Gastroesophageal sphincter (tissue), 4 donors: ENCODE measurements at regions not wholly inside any gene's neighbourhood (a gene's known extent, or its start where the extent isn't known, plus 50 kb on each side); places are given as distances from the start of the nearest gene placed in this dataset.

ENCODE experiments used
- ATAC-seq: fragments of 150-250 bp; one replicate; pipeline ENCODE4 v1.9.1; 2016; ENCODE audit warnings: mild to moderate bottlenecking, moderate library complexity
- H3K27ac ChIP-seq, 4 donors: fragments of 200-600 bp; sonication (generic) in 3 of 4; 1 replicate in 3 of 4; 2 replicates in 1 of 4; pipeline ENCODE4 v1.5.1; 2016 to 2019
- H3K27me3 ChIP-seq: fragments of 200-600 bp; sonication (generic); one replicate; pipeline ENCODE4 v1.5.1; 2019
- H3K36me3 ChIP-seq, 2 donors: fragments of 200-600 bp; sonication (generic); one replicate each; pipeline ENCODE4 v1.5.1; 2019; ENCODE audit warnings: control low read depth in 1 of 2
- H3K4me1 ChIP-seq, 3 donors: fragments of 200-600 bp; sonication (generic); 1 replicate in 2 of 3; 2 replicates in 1 of 3; pipeline ENCODE4 v1.5.1; 2016 to 2019; ENCODE audit warnings: control low read depth in 2 of 3
- H3K4me3 ChIP-seq, 2 donors: fragments of 200-600 bp; sonication (generic); one replicate each; pipeline ENCODE4 v1.5.1; 2019; ENCODE audit warnings: mild to moderate bottlenecking in 1 of 2, moderate library complexity in 1 of 2
- H3K9me3 ChIP-seq, 3 donors: fragments of 200-600 bp; sonication (generic); one replicate each; pipeline ENCODE4 v1.5.1; 2017 to 2019; ENCODE audit warnings: control low read depth in 2 of 3
- CTCF ChIP-seq, 4 experiments: fragments of 200-600 bp in 2 of 4; fragments of 450-650 bp in 2 of 4; sonication (generic) in 1 of 4; IDR thresholded peaks; one replicate each; pipeline ENCODE4 v1.5.1; 2017 to 2019; ENCODE audit warnings: antibody characterized with exemption in 4 of 4, mild to moderate bottlenecking in 2 of 4, moderate library complexity in 2 of 4
- EP300 ChIP-seq: sonication (generic); formaldehyde crosslinking; IDR thresholded peaks from one replicate; pipeline ENCODE4 v1.6.1; 2017; ENCODE audit warnings: antibody characterized with exemption, mild to moderate bottlenecking
- POLR2A ChIP-seq, 2 donors: fragments of 450-650 bp; IDR thresholded peaks; one replicate each; pipeline ENCODE4 v1.6.1; 2017; ENCODE audit warnings: antibody characterized with exemption in 2 of 2, mild to moderate bottlenecking in 2 of 2, moderate library complexity in 1 of 2
- POLR2AphosphoS5 ChIP-seq: sonication (generic); formaldehyde crosslinking; IDR thresholded peaks from one replicate; pipeline ENCODE4 v1.6.1; 2017; ENCODE audit warnings: antibody characterized with exemption
- WGBS, 2 donors: methylation state at CpG; one replicate each; pipeline ENCODE4 v1.1.5; 2018; ENCODE audit warnings: low coverage in 1 of 2; 5-methylcytosine and 5-hydroxymethylcytosine counted together

GRCh38 chr15:94602754-94603470, 371.6 kb downstream of the MCTP2 start:
- Histone ChIP-seq H3K36me3 (no peaks in the 10 kb centered on the region), H3K4me1 (peaks cover 0 to 6% (median 0%) of the 10 kb centered on the region in 3 donors), H3K27me3 (no peaks in the 10 kb centered on the region), H3K4me3 (no peak overlapping the region), H3K27ac (no peak overlapping the region), H3K9me3 (no peaks in the 10 kb centered on the region)
- no peak for TF ChIP-seq POLR2AphosphoS5
- no peak for TF ChIP-seq CTCF (IDR thresholded peaks at IDR 0.05)
- no peak for TF ChIP-seq EP300
- no peak for TF ChIP-seq POLR2A (IDR thresholded peaks at IDR 0.05)
- ATAC-seq = no peak
- WGBS, 2 donors = 64 to 74% methylated on average over 8 of the region's 8 CpGs

- Histone ChIP-seq H3K4me3 (no peak overlapping the region), H3K27me3 (no peaks in the 10 kb centered on the region), H3K4me1 (peaks cover 0 to 6% (median 0%) of the 10 kb centered on the region in 3 donors), H3K36me3 (no peaks in the 10 kb centered on the region), H3K9me3 (no peaks in the 10 kb centered on the region), H3K27ac (peak overlapping the region in 1 of 4 donors; percentile 40)
- ATAC-seq = no peak
- no peak for TF ChIP-seq CTCF (IDR thresholded peaks at IDR 0.05)
- no peak for TF ChIP-seq POLR2AphosphoS5
- no peak for TF ChIP-seq EP300
- TF ChIP-seq POLR2A (IDR thresholded peaks at IDR 0.05) = no peak
Measured at GRCh38 chr15:94606286-94606685, 374.9 kb downstream of the MCTP2 start.

- no peaks in the 10 kb centered on the region for H3K36me3 ChIP-seq
- peak overlapping the region in 3 of 4 donors; percentile 9 to 43 (median 40) for H3K27ac ChIP-seq
- no peak for TF ChIP-seq CTCF (IDR thresholded peaks at IDR 0.05)
- TF ChIP-seq EP300 = no peak
- TF ChIP-seq POLR2A (IDR thresholded peaks at IDR 0.05) = no peak
- TF ChIP-seq POLR2AphosphoS5 = no peak
- 49 to 55% methylated on average over 7 of the region's 7 CpGs for WGBS, 2 donors
- H3K9me3 ChIP-seq = no peaks in the 10 kb centered on the region
- H3K4me1 ChIP-seq = peaks cover 0 to 6% (median 0%) of the 10 kb centered on the region in 3 donors
- no peaks in the 10 kb centered on the region for H3K27me3 ChIP-seq
- H3K4me3 ChIP-seq = no peak overlapping the region
- peak; percentile 83 for ATAC-seq
Measured at GRCh38 chr15:94607176-94607654, 375.9 kb downstream of the MCTP2 start.

- no peak overlapping the region for H3K4me3 ChIP-seq
- ATAC-seq = no peak
- no peaks in the 10 kb centered on the region for H3K9me3 ChIP-seq
- WGBS, 2 donors = 29 to 42% methylated on average over 2 of the region's 2 CpGs
- TF ChIP-seq EP300 = no peak
- TF ChIP-seq POLR2AphosphoS5 = no peak
- no peak for TF ChIP-seq CTCF (IDR thresholded peaks at IDR 0.05)
- TF ChIP-seq POLR2A (IDR thresholded peaks at IDR 0.05) = no peak
- no peak overlapping the region for H3K27ac ChIP-seq
- H3K4me1 ChIP-seq = peaks cover 0 to 6% (median 0%) of the 10 kb centered on the region in 3 donors
- no peaks in the 10 kb centered on the region for H3K36me3 ChIP-seq
- no peaks in the 10 kb centered on the region for H3K27me3 ChIP-seq
Measured at GRCh38 chr15:94610069-94610468, 378.7 kb downstream of the MCTP2 start.

- Histone ChIP-seq H3K27me3 (no peaks in the 10 kb centered on the region), H3K4me1 (peaks cover 0 to 6% (median 0%) of the 10 kb centered on the region in 3 donors), H3K36me3 (no peaks in the 10 kb centered on the region), H3K4me3 (no peak overlapping the region), H3K27ac (no peak overlapping the region), H3K9me3 (no peaks in the 10 kb centered on the region)
- WGBS, 2 donors = 57 to 82% methylated on average over 3 of the region's 3 CpGs
- ATAC-seq = no peak
- no peak for TF ChIP-seq POLR2AphosphoS5
- TF ChIP-seq CTCF (IDR thresholded peaks at IDR 0.05) = no peak
- TF ChIP-seq EP300 = no peak
- TF ChIP-seq POLR2A (IDR thresholded peaks at IDR 0.05) = no peak
Measured at GRCh38 chr15:94610485-94610884, 379.1 kb downstream of the MCTP2 start.
